ENCODE measurements at regions not wholly inside any gene's neighbourhood (a gene's known extent, or its start where the extent isn't known, plus 50 kb on each side); places are given as distances from the start of the nearest gene placed in this dataset.

- TF ChIP-seq CTCF (conservative IDR thresholded peaks at IDR 0.05; ENCODE audit: low read depth, low read length) (no peak), FOS (IDR thresholded peaks at IDR 0.05; ENCODE audit: low read depth, low read length) (no peak), BHLHE40 (IDR thresholded peaks at IDR 0.05; ENCODE audit: low read depth, low read length) (no peak), RAD21 (IDR thresholded peaks at IDR 0.05; ENCODE audit: low read length) (no peak), POLR2A (IDR thresholded peaks at IDR 0.05; ENCODE audit: low read depth, low read length) (no peak)
Observed at GRCh38 chr7:69360913-69361312, 237.4 kb upstream of the AUTS2 start.

All from IMR-90 (cell line).